Endothelial cell of umbilical vein (primary cell): ENCODE measurements at regions not wholly inside any gene's neighbourhood (a gene's known extent, or its start where the extent isn't known, plus 50 kb on each side); places are given as distances from the start of the nearest gene placed in this dataset.

Experiments
- CTCF ChIP-seq, 2 donors: IDR thresholded peaks; 1 replicate in 1 of 2; 2 replicates in 1 of 2; pipeline ENCODE4 v1.5.1; 2011; ENCODE audit warnings: low read length in 2 of 2, mild to moderate bottlenecking in 2 of 2, moderate library complexity in 2 of 2, control low read depth in 1 of 2, inconsistent platforms in 1 of 2, low read depth in 1 of 2; ENCODE audit not compliant: insufficient read depth in 1 of 2; ENCODE audit errors: extremely low read depth in 1 of 2
- EZH2 ChIP-seq: IDR thresholded peaks from 2 replicates; pipeline ENCODE4 v1.6.1; 2012; ENCODE audit warnings: borderline replicate concordance, low read depth, mild to moderate bottlenecking, moderate library complexity, low read length, inconsistent platforms; ENCODE audit not compliant: severe bottlenecking
- FOS ChIP-seq: IDR thresholded peaks from 2 replicates; pipeline ENCODE4 v1.6.1; 2011; ENCODE audit warnings: mild to moderate bottlenecking, low read length, moderate library complexity, borderline replicate concordance; ENCODE audit not compliant: insufficient read depth
- GATA2 ChIP-seq: IDR thresholded peaks from 2 replicates; pipeline ENCODE4 v1.7.0; 2011; ENCODE audit warnings: low read depth, mild to moderate bottlenecking, moderate library complexity, mixed read lengths, low read length; ENCODE audit not compliant: insufficient read length, insufficient read depth
- JUN ChIP-seq: IDR thresholded peaks from 2 replicates; pipeline ENCODE4 v1.6.1; 2011; ENCODE audit warnings: borderline replicate concordance, low read depth; ENCODE audit not compliant: insufficient read length, insufficient read depth
- MYC ChIP-seq: IDR thresholded peaks from one replicate; pipeline ENCODE4 v1.6.1; 2011; ENCODE audit warnings: mild to moderate bottlenecking, low read depth, low read length
- POLR2A ChIP-seq: IDR thresholded peaks from 2 replicates; pipeline ENCODE4 v1.6.1; 2012; ENCODE audit warnings: low read depth, mild to moderate bottlenecking, control low read depth, low read length
- POLR2AphosphoS5 ChIP-seq: IDR thresholded peaks from 2 replicates; pipeline ENCODE4 v1.6.1; 2012; ENCODE audit warnings: low read depth, mild to moderate bottlenecking, control low read depth, low read length, moderate library complexity; ENCODE audit not compliant: insufficient read depth

- no peak for TF ChIP-seq POLR2A
- no peak for TF ChIP-seq FOS
- no peak for TF ChIP-seq EZH2
- no peak for TF ChIP-seq CTCF (IDR thresholded peaks at IDR 0.05; ENCODE audit: extremely low read depth in 1 of 2, insufficient read depth in 1 of 2, low read depth in 1 of 2, low read length in 2 of 2)
- no peak for TF ChIP-seq JUN
- no peak for TF ChIP-seq POLR2AphosphoS5
- TF ChIP-seq GATA2 = no peak
- TF ChIP-seq MYC = no peak
Measured at GRCh38 chr9:7490317-7491108, 309.1 kb downstream of the DMAC1 start.
